ENCODE measurements at regions not wholly inside any gene's neighbourhood (a gene's known extent, or its start where the extent isn't known, plus 50 kb on each side); places are given as distances from the start of the nearest gene placed in this dataset.
A peak's percentile ranks its signal among the peaks of the same experiment; 100 is the strongest.

DNA sequence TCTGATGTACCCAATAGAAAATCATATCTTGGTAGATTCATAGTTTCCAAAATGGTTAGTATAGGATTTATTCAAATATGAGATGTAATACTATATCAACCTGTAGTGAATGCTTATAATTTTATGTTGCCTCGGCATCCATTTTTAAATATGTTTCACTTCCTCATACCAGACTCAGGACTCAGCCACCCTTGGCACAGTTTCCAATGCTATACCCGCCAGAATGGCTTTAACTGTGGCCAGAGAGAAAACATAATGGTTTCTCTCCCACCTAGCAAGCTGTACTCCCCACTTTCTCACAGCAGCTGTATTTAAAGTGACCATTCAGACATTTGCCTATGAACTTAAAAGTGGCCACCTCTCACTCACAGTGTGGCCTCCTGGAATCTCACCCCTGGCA lies 466.6 kb upstream of the PABPC4L start:
- Histone ChIP-seq H2AFZ (peak overlapping the region; percentile 79), H3K79me2 (ENCODE audit: low read depth) (no peaks in the 10 kb centered on the region), H3K9me3 (ENCODE audit: insufficient read depth, low read depth) (no peaks in the 10 kb centered on the region), H4K20me1 (ENCODE audit: insufficient read depth) (no peaks in the 10 kb centered on the region), H3K36me3 (ENCODE audit: low read depth) (no peaks in the 10 kb centered on the region), H3K27ac (peak overlapping the region; percentile 39; the same call in 1 of the 2 replicates), H3K4me2 (peak overlapping the region; percentile 45), H3K4me1 (replicated peaks; ENCODE audit: insufficient read depth) (peaks cover 15% of the 10 kb centered on the region), H3K4me3 (no peak overlapping the region), H3F3A (ENCODE audit: insufficient read depth, low read depth) (no peaks in the 10 kb centered on the region), H3K27me3 (ENCODE audit: insufficient read depth, low read depth) (no peaks in the 10 kb centered on the region), H3K9me2 (ENCODE audit: insufficient read depth) (no peaks in the 10 kb centered on the region)
- DNase-seq: peak; percentile 39 to 53
- no TSS peak for BruUV-seq (replicated peaks)
- no peak for TF ChIP-seq EZH2 (IDR thresholded peaks at IDR 0.05; ENCODE audit: low read depth)
- TF ChIP-seq, protein P1, sequence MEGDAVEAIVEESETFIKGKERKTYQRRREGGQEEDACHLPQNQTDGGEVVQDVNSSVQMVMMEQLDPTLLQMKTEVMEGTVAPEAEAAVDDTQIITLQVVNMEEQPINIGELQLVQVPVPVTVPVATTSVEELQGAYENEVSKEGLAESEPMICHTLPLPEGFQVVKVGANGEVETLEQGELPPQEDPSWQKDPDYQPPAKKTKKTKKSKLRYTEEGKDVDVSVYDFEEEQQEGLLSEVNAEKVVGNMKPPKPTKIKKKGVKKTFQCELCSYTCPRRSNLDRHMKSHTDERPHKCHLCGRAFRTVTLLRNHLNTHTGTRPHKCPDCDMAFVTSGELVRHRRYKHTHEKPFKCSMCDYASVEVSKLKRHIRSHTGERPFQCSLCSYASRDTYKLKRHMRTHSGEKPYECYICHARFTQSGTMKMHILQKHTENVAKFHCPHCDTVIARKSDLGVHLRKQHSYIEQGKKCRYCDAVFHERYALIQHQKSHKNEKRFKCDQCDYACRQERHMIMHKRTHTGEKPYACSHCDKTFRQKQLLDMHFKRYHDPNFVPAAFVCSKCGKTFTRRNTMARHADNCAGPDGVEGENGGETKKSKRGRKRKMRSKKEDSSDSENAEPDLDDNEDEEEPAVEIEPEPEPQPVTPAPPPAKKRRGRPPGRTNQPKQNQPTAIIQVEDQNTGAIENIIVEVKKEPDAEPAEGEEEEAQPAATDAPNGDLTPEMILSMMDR (conservative IDR thresholded peaks at IDR 0.05): no peak
- CTCF ChIA-PET: no interaction called here
- intact Hi-C loops (cut with micrococcal nuclease; ENCODE audit: unreplicated experiment): no loop called here
- POLR2A ChIA-PET (ENCODE audit: unreplicated experiment): no interaction called here

DNA sequence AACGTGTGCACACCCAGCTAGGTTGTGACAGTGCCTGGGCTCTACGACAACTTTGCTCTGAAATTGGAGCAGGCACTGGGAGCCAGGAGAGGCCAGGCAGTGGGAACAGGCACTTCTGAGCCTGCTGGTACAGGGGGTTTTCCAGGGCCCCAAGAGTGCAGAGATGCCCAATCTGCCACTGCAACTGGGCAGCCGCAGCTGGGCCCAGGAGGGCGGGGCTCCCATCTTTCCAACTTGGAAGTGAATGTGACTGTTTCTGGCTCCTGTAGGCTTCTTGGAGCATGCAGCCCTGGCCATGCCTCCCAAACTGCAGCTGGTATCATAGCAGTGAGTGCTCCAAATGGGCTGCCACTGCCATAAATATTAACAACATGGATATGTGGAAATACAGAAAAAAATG lies 465.1 kb upstream of the PABPC4L start:
- H3K36me3 ChIP-seq (ENCODE audit: low read depth): no peaks in the 10 kb centered on the region
- TF ChIP-seq, protein P1 (conservative IDR thresholded peaks at IDR 0.05): no peak
- no peak for TF ChIP-seq EZH2 (IDR thresholded peaks at IDR 0.05; ENCODE audit: low read depth)
- H4K20me1 ChIP-seq (ENCODE audit: insufficient read depth): no peaks in the 10 kb centered on the region
- no peak overlapping the region for H3K4me2 ChIP-seq
- no peaks in the 10 kb centered on the region for H3F3A ChIP-seq (ENCODE audit: insufficient read depth, low read depth)
- no peak overlapping the region for H3K27ac ChIP-seq
- no peak overlapping the region for H3K4me3 ChIP-seq
- intact Hi-C loops (cut with micrococcal nuclease; ENCODE audit: unreplicated experiment): no loop called here
- no peak overlapping the region for H2AFZ ChIP-seq
- H3K9me3 ChIP-seq (ENCODE audit: insufficient read depth, low read depth): no peaks in the 10 kb centered on the region
- no peak for DNase-seq
- no TSS peak for BruUV-seq (replicated peaks)
- no peaks in the 10 kb centered on the region for H3K9me2 ChIP-seq (ENCODE audit: insufficient read depth)
- ChIA-PET POLR2A (ENCODE audit: unreplicated experiment) (no interaction called here), CTCF (no interaction called here)
- no peaks in the 10 kb centered on the region for H3K79me2 ChIP-seq (ENCODE audit: low read depth)
- H3K4me1 ChIP-seq (replicated peaks; ENCODE audit: insufficient read depth): peaks cover 15% of the 10 kb centered on the region
- no peaks in the 10 kb centered on the region for H3K27me3 ChIP-seq (ENCODE audit: insufficient read depth, low read depth)

DNA sequence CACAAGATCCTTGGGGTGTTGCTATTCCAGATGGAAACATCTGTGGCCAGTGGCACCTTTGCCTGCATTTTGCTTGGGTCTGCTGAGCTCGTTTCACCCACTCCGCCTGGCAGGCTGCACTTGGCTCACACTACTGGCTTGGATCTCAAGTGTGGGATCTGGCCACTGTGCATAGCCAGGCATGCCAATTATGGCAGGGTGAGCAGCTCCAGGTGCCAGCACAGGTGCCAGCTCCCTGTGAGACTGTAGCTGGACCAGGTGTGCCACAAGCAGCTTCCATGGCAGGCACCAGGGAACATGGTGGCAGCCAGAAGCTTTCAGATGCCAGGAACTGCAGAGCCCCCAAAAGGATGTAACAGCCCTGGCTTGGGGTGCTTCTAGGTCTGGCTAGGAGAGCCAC lies 463.8 kb upstream of the PABPC4L start:
- ChIA-PET CTCF (no interaction called here), POLR2A (ENCODE audit: unreplicated experiment) (no interaction called here)
- BruUV-seq (replicated peaks): no TSS peak
- TF ChIP-seq EZH2 (IDR thresholded peaks at IDR 0.05; ENCODE audit: low read depth): no peak
- TF ChIP-seq, protein P1 (conservative IDR thresholded peaks at IDR 0.05): no peak
- Histone ChIP-seq H3K9me3 (ENCODE audit: insufficient read depth, low read depth) (no peaks in the 10 kb centered on the region), H3K4me2 (no peak overlapping the region), H3K36me3 (ENCODE audit: low read depth) (no peaks in the 10 kb centered on the region), H3K27me3 (ENCODE audit: insufficient read depth, low read depth) (no peaks in the 10 kb centered on the region), H2AFZ (no peak overlapping the region), H3K9me2 (ENCODE audit: insufficient read depth) (no peaks in the 10 kb centered on the region), H4K20me1 (ENCODE audit: insufficient read depth) (no peaks in the 10 kb centered on the region), H3K4me3 (no peak overlapping the region), H3K79me2 (ENCODE audit: low read depth) (no peaks in the 10 kb centered on the region), H3F3A (ENCODE audit: insufficient read depth, low read depth) (no peaks in the 10 kb centered on the region), H3K27ac (no peak overlapping the region), H3K4me1 (replicated peaks; ENCODE audit: insufficient read depth) (peaks cover 15% of the 10 kb centered on the region)
- intact Hi-C loops (cut with micrococcal nuclease; ENCODE audit: unreplicated experiment): no loop called here
- DNase-seq: no peak
